ENCODE measurements at regions not wholly inside any gene's neighbourhood (a gene's known extent, or its start where the extent isn't known, plus 50 kb on each side); places are given as distances from the start of the nearest gene placed in this dataset.

DNA sequence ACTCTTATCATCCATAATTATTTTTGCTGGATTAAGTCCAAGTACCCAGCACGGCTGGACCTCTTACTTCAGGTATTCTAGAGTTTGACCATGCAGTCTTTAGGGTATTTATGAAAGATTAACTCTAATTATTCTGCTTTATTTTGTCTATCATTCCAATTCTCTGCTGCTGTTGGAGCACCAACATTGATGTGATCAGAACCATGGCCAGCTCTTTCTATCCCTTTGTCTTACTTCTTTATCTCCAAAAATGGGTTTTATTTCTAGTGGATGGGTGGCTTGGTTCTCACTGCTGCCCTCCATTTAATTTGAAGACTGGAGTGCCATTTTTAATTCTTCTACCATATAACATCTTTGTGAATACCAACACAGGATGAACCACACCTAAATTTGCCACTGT is 704.3 kb downstream of the FRK start:
- no peak for TF ChIP-seq POLR2AphosphoS5 (IDR thresholded peaks at IDR 0.05; ENCODE audit: low read depth, low read length)
- TF ChIP-seq CTCF (IDR thresholded peaks at IDR 0.05): no peak
- no peak for TF ChIP-seq TCF7L2 (IDR thresholded peaks at IDR 0.05; ENCODE audit: low read depth, low read length)
- no peak for TF ChIP-seq SIN3A (IDR thresholded peaks at IDR 0.05; ENCODE audit: borderline replicate concordance, insufficient read depth, low read depth, low read length)
